Activated naive CD8-positive, alpha-beta T cell (primary cell): ENCODE measurements at regions not wholly inside any gene's neighbourhood (a gene's known extent, or its start where the extent isn't known, plus 50 kb on each side); places are given as distances from the start of the nearest gene placed in this dataset.

Experiments
- H3K27ac Mint-ChIP-seq: one replicate; pipeline ENCODE4 v1.8.0; 2021; ENCODE audit warnings: mixed read lengths
- H3K27me3 Mint-ChIP-seq: one replicate; pipeline ENCODE4 v1.8.0; 2021; ENCODE audit warnings: mixed read lengths
- H3K36me3 Mint-ChIP-seq: one replicate; pipeline ENCODE4 v1.8.0; 2021; ENCODE audit warnings: mixed read lengths
- H3K4me1 Mint-ChIP-seq: one replicate; pipeline ENCODE4 v1.8.0; 2021; ENCODE audit warnings: low read depth, mixed read lengths
- H3K4me3 Mint-ChIP-seq: one replicate; pipeline ENCODE4 v1.8.0; 2021; ENCODE audit warnings: mild to moderate bottlenecking, mixed read lengths
- H3K9me3 Mint-ChIP-seq: one replicate; pipeline ENCODE4 v1.8.0; 2021; ENCODE audit warnings: low read depth, mixed read lengths

DNA sequence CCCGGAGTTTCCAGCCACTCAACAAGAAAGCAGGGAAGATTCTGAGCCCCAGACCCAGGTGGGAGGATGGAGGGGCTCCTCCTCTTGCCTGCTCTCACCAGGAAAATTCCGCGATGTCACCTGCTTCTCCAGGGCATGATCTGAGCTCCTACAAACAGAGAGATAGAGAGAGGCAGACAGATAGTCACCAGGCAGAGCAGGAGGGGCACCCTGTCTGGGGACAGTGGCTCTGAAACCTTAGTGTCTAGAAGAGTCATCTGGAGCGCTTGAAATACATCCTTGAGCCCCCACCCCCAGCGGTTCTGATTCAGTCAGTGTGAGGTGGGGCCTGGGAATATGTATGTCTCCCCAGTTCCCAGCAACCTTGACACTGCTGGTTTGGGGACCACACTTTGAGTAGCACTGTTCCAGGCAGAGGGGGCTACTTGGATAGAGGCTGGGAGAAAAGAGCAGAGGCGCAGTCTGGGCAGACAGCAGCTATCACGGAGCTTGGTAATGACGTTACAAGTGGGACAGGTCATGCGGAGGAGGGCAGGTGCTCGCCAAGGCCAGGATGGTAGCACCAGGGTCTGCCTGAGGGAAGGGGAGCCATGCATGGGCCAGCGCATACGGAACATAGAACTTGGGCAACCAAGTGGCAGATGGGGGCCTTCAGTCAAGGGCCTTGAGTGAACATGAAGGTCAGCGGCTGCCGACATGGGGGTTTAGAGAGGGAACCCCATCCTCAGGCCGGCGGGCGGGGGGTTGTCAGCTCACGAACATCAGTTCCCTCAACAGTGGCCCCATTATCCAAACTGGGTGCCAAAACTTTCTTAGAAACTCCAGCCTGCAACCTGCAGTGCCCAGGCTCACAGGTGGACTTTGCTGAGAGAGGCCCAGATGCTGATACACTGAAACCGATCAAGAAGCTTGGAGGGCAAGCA is 60.9 kb upstream of the MYEOV start:
- no peak overlapping the region for H3K4me3 Mint-ChIP-seq
- peaks cover under 1% of the 10 kb centered on the region for H3K4me1 Mint-ChIP-seq
- no peak overlapping the region for H3K27ac Mint-ChIP-seq
- H3K9me3 Mint-ChIP-seq = no peaks in the 10 kb centered on the region
- H3K36me3 Mint-ChIP-seq = no peaks in the 10 kb centered on the region
- no peaks in the 10 kb centered on the region for H3K27me3 Mint-ChIP-seq

DNA sequence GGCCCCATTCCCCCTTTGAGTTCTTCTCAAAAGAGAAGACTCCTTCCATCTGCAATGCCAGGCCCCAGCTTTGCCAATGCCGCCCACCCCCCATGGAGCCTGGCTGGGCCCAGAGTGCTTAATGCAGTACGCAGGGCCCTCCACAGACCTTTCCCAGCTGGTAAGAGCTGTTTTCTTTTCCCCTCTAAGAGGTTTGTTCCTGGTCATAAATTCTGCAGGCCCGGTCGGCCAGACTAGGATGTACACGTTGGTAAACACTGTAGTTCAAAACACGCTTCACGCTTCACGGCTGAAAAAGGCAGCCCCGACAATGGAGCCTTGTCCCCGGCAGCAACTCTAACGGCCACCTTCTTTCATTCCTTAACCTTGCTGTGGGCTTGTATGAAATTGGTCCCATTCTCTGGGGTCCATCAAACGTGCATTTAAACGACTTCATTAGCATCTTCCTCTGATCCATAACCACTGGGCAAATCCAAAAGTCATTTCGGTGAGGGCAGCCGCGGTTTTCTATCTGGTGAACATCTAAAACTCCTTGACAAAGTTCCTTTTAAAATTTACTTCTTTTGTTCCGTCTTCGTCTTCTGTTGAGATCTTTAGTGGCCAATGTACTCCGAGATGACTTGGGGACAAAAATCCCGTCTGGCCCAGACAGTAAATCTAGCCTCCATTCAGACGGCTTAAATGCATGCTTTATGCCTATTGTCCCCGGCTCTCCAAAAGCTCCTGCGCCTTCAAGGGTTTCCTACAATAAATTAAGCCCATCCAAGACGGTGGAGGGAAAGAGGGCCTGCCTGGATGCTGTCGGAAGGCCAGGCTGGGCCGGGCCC is 60.0 kb upstream of the MYEOV start:
- no peaks in the 10 kb centered on the region for H3K27me3 Mint-ChIP-seq
- H3K9me3 Mint-ChIP-seq = no peaks in the 10 kb centered on the region
- no peaks in the 10 kb centered on the region for H3K36me3 Mint-ChIP-seq
- no peak overlapping the region for H3K27ac Mint-ChIP-seq
- H3K4me3 Mint-ChIP-seq = no peak overlapping the region
- H3K4me1 Mint-ChIP-seq = peaks cover 9% of the 10 kb centered on the region

DNA sequence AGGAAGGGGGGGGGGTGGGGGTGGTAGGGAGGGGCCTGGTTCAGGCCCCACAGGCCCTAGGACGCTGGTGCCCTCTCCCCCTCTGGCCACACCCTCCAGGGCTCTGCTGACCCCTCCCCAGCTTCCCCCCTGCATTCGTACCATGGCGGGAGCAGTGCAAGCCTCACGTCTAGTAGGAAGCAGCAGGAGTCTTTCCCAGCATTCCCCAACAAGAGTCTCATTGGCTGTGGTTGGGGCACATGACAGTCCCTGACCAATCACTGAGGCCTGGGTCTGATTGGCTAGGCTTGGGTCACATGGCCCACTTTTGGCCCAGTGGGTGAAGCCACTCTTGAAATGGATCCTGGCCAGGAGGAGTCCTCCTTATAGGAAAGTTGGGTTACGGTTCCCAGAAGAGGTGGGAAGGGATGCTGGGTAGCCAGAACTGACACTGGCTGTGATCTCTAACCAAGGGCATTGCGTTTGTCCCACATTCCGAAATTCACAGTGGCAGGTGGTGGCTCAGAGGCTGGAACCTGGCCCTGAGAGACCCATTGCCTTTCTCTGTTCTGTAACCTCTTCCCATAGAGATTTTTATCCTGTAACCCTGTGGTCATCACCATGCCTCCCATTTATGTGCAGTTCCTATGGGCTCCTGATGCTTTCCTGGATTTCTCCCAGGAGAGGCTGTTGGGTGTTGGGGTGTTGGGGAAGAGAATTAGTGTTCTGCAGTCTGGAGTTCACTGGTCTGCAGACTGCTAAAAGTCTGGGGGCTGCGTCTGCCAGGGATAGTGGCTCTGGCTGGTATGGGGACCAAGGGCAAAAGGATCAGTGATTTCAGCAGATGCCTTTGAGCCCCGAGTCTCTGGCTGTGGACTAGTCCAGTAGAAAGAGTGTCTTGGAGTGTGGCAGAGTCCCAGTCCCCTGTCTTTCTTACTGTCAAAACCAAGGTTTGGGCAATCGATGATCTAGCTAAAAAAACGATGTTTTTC is 58.9 kb upstream of the MYEOV start:
- peaks cover 11% of the 10 kb centered on the region for H3K4me1 Mint-ChIP-seq
- no peaks in the 10 kb centered on the region for H3K27me3 Mint-ChIP-seq
- H3K36me3 Mint-ChIP-seq = no peaks in the 10 kb centered on the region
- H3K4me3 Mint-ChIP-seq = no peak overlapping the region
- no peaks in the 10 kb centered on the region for H3K9me3 Mint-ChIP-seq
- H3K27ac Mint-ChIP-seq = no peak overlapping the region

DNA sequence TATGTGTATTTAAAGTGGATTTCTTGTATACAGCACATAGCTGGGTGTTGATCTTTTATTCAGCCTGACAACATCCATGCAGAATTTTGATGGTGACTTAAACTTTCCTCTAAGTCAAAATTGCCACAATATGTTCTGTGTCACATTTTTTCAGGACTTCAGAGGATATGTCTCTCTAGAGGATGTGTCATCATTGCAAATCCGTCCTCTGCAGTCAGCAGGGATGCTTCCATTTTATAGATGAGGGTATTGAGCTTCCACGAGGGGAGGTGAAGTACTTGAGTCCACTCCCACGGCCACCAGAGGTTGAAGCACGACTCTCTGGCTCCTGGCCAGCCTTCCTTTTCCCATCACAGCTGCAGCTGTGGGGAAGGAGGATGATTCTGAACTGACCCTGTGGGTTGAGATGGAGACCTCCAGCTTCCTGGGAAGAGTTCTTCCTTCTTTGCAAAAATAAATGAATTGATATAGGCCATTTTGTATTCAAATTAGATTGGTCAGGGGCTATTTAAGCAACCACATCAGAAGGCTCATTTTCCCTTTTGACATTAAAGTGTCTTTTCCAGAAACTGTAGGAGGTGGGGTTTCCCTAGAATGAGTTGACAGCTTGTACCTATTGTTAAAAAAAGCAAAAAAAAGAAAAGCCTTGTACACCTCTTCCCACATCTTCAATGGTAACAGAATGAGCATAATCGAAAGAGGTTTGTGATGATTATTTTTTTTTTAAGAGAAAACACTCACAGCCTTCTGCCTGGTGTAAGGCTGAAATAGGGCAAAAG is 55.2 kb upstream of the MYEOV start:
- H3K36me3 Mint-ChIP-seq = peaks cover 2% of the 10 kb centered on the region
- H3K4me1 Mint-ChIP-seq = peaks cover 32% of the 10 kb centered on the region
- no peak overlapping the region for H3K4me3 Mint-ChIP-seq
- peak overlapping the region; percentile 87 for H3K27ac Mint-ChIP-seq
- no peaks in the 10 kb centered on the region for H3K9me3 Mint-ChIP-seq
- no peaks in the 10 kb centered on the region for H3K27me3 Mint-ChIP-seq

DNA sequence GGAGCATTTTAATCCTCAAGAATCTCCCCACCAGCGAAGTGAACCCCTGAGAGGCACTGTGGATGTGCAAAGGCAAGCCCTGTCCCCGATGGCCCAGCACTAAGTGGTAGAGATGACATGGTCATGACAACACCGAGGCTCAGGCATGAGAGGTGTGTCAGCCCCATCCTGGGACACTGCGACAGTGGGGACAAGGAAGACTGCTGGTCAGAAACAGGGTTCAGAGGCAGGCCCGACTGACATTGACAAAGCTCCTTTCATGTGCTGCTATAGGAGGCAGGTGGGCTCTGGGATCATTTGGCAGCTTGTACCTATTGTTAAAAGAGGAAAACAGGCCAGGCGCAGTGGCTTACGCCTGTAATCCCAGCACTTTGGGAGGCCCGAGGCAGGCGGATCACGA is 54.3 kb upstream of the MYEOV start:
- H3K36me3 Mint-ChIP-seq = peaks cover 2% of the 10 kb centered on the region
- no peak overlapping the region for H3K4me3 Mint-ChIP-seq
- peaks cover 32% of the 10 kb centered on the region for H3K4me1 Mint-ChIP-seq
- H3K27me3 Mint-ChIP-seq = no peaks in the 10 kb centered on the region
- no peaks in the 10 kb centered on the region for H3K9me3 Mint-ChIP-seq
- H3K27ac Mint-ChIP-seq = no peak overlapping the region

DNA sequence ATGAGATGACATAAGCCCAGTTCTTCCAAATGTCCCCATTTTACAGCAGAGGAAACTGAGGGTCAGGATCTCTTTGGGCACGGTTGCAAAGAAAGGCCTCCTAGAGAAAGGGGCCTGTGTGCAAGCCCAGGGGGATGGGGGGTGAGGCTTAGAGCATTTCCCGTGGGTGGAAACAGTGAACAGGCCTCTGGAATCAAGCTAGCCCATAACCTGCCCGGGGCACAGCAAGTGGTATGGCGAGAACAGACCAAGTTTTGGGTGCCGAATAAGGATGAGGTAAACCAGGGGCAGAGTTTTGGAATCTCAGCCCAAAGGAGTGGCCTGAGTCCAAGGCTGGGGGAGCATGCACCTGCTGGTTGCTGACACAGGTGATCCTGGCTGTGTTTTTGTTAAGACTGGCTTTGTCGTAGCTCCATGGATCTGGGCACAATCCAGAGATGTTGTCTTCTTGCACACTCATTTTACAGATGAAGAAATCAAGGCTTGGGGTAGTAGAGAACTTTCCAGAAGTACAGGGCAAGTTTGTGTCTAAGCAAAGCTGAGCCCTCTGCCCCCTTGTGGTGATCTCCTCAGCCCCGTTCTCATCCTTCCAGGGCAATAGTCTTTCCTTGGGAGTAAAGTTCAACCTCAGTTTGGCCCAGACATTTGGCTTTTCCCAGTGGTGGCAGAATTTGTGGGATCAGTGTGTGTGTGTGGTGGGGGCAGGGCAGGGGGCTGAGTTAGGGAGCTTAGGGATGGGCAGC is 53.5 kb upstream of the MYEOV start:
- peaks cover 2% of the 10 kb centered on the region for H3K36me3 Mint-ChIP-seq
- H3K4me3 Mint-ChIP-seq = no peak overlapping the region
- H3K9me3 Mint-ChIP-seq = no peaks in the 10 kb centered on the region
- no peaks in the 10 kb centered on the region for H3K27me3 Mint-ChIP-seq
- H3K4me1 Mint-ChIP-seq = peaks cover 32% of the 10 kb centered on the region
- H3K27ac Mint-ChIP-seq = no peak overlapping the region

DNA sequence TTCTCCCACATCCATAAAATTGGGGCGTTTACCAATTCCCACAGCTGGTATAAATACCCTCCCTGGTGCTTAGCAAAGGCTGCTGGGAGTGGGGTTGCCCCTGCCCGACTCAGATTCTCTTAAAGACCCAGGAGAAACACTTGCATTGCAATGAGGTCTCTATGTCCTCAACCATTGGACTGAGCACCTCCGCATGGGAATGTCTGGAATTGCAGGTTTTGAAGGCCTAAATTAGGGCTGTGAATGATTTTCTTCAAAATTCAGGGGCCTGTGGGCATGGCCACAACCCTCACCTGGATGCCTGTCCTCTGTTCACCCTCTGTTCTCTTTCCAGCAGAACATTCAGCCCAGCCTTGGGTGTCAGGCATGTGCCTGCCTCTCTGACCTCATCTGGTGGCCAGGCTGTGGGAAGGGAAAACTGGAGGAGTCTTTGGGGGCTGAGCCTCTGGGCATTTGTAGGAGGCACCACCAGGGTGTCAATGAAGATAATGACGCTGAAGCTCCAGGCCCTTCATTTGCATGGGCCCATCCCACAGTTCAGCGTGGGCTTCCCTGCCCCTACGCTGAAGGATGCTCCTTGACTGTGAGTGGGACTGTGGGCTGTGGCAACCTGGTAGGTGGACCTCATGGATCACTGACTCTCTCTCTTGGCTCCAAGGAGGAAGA is 52.7 kb upstream of the MYEOV start:
- Mint-ChIP-seq H3K27me3 (no peaks in the 10 kb centered on the region), H3K27ac (peak overlapping the region; percentile 77), H3K4me1 (peaks cover 32% of the 10 kb centered on the region), H3K4me3 (no peak overlapping the region), H3K9me3 (no peaks in the 10 kb centered on the region), H3K36me3 (peaks cover 2% of the 10 kb centered on the region)

DNA sequence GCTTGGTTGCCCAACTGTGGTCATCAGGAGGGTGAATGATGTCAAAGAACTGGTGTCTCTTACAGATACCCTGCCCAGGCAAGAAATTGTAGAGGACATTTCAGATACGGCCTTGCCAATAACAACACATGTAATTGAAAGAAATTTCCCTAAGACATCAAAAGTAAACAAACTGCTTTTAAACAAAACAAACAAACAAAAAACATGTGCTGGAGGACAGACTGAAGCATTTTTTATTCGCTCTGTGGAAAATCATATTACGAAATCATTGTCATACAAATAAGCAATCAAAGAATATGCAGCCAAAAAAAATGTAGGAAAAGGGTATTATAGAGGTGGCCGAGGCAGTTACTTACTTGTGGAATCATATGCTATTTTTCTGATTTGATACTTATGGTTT is 52.1 kb upstream of the MYEOV start:
- Mint-ChIP-seq H3K27me3 (no peaks in the 10 kb centered on the region), H3K27ac (peak overlapping the region; percentile 77), H3K4me3 (no peak overlapping the region)

DNA sequence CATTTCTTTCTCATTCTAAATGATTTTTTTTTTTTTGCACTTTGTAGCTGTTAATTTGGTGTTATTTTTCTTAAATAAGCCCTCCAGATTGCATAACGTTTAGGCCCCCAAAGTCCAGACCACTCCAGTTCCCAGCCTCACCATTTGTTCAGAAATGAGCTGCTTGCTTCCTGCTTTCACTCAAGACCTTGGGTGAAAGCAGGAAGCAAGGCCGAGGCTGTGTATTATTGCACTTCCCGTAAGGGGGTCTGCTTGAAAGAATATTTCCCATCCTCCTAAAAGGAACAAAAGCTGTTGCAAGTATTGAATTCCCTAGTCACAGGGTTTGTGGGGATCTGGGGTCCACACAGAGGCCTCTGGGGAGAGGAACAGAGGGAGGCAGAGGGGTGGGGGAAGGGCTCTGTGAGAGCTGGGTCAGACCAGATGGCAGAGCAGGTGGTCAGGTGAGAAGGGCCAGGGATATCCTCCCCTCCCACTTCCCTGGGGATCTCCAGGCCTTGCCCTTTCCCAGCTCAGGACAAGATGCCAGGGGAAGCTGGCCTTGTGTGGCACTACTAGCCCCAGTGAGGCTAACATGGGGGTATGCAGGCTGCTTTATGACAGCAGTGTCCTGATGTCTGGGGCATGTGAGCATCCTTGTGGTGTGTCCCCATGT is 51.6 kb upstream of the MYEOV start:
- H3K4me3 Mint-ChIP-seq = no peak overlapping the region
- H3K27ac Mint-ChIP-seq = peak overlapping the region; percentile 77
- H3K4me1 Mint-ChIP-seq = peaks cover 32% of the 10 kb centered on the region
- no peaks in the 10 kb centered on the region for H3K27me3 Mint-ChIP-seq
- H3K36me3 Mint-ChIP-seq = peaks cover 2% of the 10 kb centered on the region
- no peaks in the 10 kb centered on the region for H3K9me3 Mint-ChIP-seq

More for the DNA sequence above, 52.1 kb upstream of the MYEOV start:
- Mint-ChIP-seq H3K36me3 (peaks cover 2% of the 10 kb centered on the region), H3K4me1 (peaks cover 32% of the 10 kb centered on the region), H3K9me3 (no peaks in the 10 kb centered on the region)

DNA sequence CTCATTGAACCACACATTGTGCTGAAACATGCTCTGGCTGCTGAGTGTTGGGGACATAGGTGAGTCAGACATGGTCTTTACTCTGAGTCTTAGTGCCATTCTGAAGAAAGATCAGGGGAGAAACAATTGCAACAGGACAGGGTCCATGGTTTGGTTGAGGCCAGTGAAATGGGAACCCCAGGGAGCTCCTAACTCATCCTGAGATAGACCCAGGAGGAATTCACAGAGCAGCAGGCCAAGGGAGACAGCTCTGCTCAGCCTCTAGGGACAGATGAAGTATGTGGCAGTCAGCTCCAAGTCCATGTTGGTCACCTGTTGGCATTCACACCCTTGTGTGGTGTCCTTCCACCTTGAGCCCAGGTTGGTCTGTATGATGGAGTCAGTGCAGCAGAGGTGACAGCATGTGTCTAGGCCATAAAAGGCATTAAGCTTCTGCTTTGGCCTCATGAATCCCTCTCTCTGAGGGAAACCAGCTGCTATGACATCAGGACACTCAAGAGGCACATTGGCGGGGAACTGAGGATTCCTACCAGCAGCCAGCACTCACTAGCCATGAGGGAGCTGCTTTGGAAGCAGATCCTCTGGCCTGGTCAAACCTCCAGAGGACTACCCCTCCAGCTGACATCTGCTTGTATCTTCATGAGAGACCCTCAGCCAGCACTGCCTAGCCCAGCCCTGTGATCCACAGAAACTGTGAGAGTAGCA is 50.3 kb upstream of the MYEOV start:
- no peak overlapping the region for H3K27ac Mint-ChIP-seq
- H3K27me3 Mint-ChIP-seq = peaks cover 2% of the 10 kb centered on the region
- H3K4me3 Mint-ChIP-seq = no peak overlapping the region
- H3K4me1 Mint-ChIP-seq = peaks cover 26% of the 10 kb centered on the region
- H3K36me3 Mint-ChIP-seq = peaks cover 2% of the 10 kb centered on the region
- H3K9me3 Mint-ChIP-seq = no peaks in the 10 kb centered on the region
